COLO668 (cell line): ENCODE measurements at regions not wholly inside any gene's neighbourhood (a gene's known extent, or its start where the extent isn't known, plus 50 kb on each side); places are given as distances from the start of the nearest gene placed in this dataset.

Experiments
- DNase-seq: peaks from one replicate; lab custom pipeline; 2025; ENCODE audit not compliant: unreplicated experiment; lab: John Stamatoyannopoulos, UW

GRCh38 chr12:3972576-3972975 is 99.4 kb upstream of the PARP11 start:
- DNase-seq = no peak

- no peak for DNase-seq
Measured at GRCh38 chr12:3968523-3968922, 95.3 kb upstream of the PARP11 start.

- DNase-seq = no peak
Measured at GRCh38 chr12:3967556-3968160, 94.5 kb upstream of the PARP11 start.

DNA sequence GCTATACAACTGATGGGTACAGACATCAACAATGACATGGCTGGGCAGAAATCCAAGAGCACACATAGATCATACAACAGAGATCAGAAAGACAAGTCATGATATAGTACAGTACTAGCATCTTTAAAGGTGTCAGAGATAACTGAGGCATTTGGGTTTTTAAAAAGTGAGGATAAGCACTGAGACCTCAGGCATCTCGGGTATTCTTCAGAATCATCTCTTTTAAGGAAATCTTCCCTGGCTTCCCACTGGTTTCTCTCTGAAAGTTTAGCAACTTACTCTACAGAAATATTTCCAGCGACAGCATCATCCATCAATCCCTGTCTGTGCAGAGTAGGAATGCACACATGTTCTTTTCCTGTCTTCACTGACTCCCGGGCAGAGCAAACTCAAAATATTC is 93.2 kb upstream of the PARP11 start:
- DNase-seq = no peak

DNA sequence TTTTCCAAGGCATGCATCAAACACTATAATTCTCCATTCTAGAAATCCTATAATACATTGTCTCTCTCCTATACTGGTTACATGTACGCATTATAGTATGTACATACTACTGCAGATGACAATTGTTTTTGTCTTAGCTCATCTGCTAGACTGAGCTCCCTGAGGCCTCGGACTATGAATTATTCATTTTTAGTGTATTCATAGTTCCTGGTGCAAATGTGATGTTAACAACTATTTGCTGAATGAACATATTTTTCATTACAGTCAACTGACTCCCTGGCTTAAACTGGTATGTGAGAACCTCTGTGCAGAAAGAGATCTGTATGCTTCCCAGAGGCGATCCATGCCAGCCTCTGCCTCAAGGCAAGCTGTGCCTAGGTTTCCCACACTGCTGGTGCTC is 91.8 kb upstream of the PARP11 start:
- no peak for DNase-seq

DNA sequence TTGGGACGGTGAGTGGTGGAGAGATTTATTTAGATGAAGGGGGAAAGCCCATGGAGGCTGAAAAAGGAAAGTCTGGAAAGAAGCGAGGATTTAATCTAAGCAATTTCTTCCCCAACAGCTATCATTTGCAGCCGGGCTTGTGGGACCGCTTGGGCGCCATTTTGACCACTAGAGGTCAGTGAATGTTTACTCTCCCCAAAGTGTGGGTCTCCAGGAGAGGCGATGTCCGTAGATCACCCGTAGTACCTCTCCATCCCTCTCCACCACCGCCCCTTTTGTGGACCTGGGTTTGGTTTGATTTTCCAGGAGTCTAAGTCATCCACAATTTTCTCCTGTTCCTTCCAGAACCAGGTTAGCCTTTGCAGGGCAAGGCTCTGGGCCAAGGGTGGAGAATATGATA is 91.2 kb upstream of the PARP11 start:
- DNase-seq = no peak

DNA sequence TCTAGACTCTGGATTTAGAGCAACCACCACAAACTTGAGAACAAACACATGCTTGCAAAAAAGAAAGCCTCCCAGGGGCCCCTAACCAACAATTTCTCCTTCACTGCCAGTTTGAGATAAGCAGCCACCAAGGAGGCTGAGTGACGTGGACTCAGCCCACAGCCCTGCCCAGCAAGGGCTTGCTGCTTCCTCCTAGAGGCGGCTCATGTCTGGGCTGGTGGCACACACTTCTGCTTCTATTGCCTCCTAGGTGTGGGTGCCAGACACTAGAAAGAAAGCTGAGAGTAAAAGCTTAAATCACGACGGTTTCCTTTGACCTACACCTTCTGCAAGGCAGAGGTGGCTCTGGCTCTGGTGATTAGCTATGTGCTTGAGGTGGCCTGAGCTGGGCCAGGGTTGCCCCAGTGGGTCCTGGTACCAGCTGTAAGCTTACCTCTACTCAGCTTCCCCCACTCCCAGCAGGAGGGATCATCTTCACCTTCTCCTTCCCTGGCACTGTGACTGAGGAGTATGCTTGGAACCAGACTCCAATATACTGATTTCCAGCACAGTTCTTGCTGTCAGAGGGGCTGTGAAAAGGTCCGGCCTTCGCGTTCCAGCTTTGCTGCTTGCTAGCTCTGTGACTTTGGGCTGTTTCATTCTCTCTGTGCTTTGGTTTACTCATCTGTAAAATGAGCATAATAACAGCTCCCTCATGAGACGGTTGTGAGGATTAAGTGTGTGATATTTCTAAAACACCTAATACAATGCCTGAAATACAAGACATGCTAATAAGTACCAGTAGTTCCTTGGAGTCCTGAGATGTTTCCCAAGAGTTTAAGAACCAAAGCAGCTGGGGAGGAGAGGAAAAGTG is 89.7 kb upstream of the PARP11 start:
- no peak for DNase-seq

GRCh38 chr12:3961591-3961990 is 88.4 kb upstream of the PARP11 start:
- DNase-seq = no peak

DNA sequence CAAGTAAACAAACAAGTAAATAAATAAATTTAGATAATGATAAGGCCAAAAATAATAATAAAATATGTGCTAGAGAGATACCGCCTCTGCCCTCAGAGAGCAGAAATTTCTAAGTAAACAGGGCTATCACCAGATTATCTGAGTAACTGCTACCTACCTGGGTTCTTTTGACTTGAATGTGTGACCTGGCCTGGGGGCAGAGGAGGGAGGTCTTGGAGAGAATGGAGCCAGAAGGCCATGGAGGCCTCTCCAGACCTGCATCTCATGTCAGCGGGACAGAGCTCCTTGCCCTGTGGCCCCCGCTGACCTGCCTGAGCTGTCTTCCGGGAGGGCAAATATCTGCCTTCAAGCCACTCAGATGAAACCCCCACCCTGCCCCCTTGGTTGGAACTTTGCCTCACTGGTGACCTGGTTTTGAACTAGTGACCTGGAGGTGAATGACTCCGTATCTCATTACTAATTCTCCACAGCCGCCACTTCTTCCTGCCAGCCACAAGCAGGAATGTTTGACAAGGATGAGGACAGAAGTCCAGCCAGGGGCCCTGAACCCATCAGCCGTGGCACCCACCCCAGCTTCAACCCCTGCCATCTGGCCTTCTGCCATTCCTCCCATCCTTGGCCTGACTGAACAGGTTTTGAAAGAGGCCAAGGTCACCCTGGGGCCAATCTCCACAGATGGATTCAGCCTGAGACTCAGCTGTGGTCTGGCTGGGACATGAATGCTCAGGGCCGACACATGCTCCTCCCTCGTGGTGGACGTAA is 86.8 kb upstream of the PARP11 start:
- DNase-seq = no peak

GRCh38 chr12:3958534-3958933 is 85.3 kb upstream of the PARP11 start:
- DNase-seq = no peak

GRCh38 chr12:3951380-3952135 is 78.4 kb upstream of the PARP11 start:
- no peak for DNase-seq

DNA sequence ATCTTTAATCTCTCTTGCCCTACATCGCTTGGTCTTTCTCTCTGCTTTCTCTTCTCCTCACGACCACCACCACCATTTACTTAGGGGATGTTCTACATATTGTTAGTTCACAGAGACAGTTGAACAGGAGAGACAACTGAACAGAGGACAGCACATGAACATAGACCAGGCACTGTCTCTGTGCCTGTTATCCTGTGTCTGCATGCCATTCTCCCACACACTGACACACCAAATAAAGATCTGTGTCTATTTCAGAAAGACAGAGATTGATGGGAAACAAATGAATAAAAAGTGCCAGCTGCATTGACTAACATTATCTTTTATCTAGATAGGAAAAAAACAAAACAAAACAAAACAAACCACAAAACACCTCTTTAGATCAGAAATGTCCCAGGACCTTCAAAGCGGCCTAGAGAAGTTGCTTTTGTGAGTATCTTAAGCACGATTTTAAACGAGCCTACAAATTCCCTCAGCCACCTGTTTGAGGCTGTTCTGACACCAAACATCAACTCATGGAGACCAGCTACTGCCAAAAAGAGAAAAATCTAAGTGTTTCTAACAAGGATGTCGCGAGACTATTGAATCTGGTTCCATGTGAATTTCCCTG is 77.6 kb upstream of the PARP11 start:
- DNase-seq = no peak

DNA sequence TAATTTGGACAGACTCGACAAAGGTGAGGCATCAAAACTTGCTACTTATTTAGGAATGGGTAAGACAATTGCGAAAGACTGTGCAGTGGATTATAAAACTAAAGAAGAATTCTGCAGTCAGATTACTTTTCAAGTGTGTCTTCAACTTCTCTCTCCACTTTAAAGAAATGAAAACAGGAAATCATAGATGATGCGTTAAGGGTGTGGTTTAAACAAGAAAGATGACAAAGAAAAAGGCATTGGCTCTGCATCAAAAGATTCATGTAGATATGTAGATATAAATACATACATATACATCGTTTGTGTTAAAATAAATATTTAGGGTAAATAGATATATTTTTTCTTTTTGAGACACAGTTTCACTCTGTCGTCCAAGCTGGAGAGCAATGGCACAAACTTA is 74.6 kb upstream of the PARP11 start:
- no peak for DNase-seq

GRCh38 chr12:3945671-3946070 is 72.5 kb upstream of the PARP11 start:
- DNase-seq = no peak

DNA sequence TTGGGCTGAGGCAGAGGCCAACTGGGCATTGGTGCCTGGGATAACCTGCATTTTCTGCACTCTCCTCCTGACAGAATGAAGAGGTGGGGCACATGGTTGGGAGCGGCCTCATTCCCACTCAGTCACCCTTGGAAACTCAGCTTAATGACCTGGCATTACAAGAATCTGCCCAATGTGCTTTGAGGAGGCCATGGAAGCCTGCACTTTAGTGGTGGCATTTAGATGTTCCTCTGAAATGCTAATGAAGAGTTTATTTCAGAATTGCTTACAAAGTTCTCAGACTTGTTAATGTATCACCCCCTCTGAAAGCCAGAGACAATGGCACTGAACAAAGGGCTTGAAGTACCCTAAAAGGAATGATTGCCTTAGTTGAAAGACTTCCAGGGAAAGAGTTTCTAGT is 71.4 kb upstream of the PARP11 start:
- DNase-seq = no peak

DNA sequence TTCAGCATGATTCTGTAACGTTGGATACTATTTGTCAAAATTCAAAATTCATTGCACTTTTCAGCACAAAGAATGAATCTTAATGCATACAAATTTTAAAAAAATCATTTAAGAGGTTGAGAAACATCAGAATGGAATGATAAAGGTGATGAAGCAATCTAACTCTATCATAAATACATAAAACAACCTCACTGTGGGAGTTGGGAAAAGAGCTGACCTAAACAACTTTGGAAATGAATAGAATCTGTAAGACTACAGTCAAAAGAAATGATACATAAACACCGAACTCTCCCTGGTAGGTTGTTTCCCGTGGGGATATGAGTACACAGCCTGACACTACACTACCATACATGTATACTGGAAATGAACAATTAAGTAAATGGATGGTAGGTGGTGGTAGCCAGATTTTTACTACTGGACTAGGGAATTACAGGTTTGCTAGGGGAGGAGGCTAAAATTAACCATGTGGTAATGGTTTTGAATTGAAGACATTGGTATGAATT is 64.9 kb upstream of the PARP11 start:
- DNase-seq = no peak

GRCh38 chr12:3935078-3935477 is 61.9 kb upstream of the PARP11 start:
- no peak for DNase-seq

DNA sequence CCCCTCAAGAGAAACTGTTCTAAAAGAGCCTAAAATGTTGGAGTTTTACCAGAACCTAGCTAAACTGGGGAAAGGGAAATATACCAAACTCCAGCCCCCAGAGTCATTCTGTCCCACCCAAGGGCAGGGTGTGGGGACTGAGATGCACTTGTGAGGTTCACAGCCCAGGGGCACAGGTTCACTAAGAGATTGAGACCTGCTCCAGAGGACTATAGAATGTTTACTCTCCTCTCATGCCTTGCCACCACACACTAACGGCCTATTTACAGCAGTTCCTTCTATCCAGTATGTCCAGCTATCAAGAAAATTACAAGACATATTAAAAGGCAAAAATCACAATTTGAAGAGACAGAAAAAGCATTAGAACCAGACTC is 60.6 kb upstream of the PARP11 start:
- no peak for DNase-seq

DNA sequence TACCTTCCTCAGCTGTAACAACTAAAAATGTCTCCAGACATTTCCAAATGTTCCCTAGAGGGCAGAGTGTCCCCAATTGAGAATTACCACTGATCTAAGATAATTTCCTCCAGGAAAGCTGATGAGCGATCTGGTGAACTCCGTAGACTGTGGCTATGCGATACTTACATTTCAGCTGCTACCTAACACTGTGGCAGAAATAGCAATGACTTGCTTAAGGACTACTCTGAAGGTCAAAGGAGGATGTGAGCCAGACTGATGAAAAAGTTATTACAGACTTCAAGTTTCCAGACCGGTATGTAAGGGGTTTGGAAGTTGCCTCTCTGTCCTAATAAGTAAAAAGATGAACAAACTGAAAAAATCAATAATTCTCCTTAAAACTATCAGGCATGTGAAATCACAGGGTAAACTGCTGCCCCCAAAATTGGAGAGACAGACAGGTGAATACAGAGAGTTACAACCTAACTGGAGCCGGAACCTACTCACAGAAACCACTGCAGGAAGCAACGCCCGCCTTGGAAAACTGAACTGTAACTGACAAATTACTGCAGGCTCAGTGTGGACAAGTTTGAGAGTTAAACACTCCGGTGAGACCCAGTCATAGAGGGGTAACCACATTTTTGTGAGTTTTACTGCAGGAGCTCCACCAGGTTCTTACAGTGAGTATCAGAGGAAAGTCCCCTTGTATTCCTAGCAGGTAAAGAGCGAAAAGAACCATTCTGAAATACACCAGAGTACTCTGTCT is 60.0 kb upstream of the PARP11 start:
- DNase-seq = no peak

DNA sequence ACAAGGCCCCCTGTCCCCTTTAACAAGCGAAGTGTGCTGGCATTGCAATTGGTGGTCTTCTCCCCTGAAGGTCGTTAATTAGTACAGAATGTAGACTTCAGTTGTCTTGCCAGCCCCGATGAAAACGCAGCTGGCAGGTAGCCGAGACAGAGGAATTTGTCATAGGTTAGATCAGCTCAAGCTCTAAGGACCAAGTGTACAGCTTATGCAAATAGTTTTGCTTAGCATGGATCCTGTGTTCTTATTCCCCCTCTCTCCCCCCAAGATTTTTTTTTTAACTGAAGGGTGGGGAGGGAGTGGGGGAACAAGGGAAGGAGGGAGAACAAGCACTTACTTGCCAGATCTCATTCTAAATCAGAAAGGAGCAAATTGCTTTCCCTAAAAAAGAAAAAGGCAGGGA is 58.6 kb upstream of the PARP11 start:
- no peak for DNase-seq
